Neural cell (in vitro differentiated cells): ENCODE measurements at regions not wholly inside any gene's neighbourhood (a gene's known extent, or its start where the extent isn't known, plus 50 kb on each side); places are given as distances from the start of the nearest gene placed in this dataset.

Source experiments
- H2AFZ ChIP-seq: fragments of 200-600, 300-800 bp; sonication (generic), shearing (Covaris generic); 2 replicates; pipeline ENCODE4 v1.6.0; 2014; ENCODE audit warnings: low read depth, mild to moderate bottlenecking, antibody characterized with exemption, low read length, moderate library complexity
- H3F3A ChIP-seq: fragments of 200-600 bp; shearing (Covaris generic); 2 replicates; pipeline ENCODE4 v1.6.1; 2016; ENCODE audit warnings: mild to moderate bottlenecking, moderate library complexity, mixed read lengths, antibody characterized with exemption, low read length; ENCODE audit not compliant: insufficient read depth, poor library complexity, severe bottlenecking
- H3K27ac ChIP-seq: fragments of 200-600, 300-800 bp; sonication (generic), shearing (Covaris generic); 2 replicates; pipeline ENCODE4 v1.5.1; 2014; ENCODE audit warnings: mild to moderate bottlenecking, low read length, moderate library complexity
- H3K27me3 ChIP-seq: fragments of 300-800, 200-600 bp; sonication (generic), shearing (Covaris generic); 2 replicates; pipeline ENCODE4 v1.6.0; 2014; ENCODE audit warnings: mild to moderate bottlenecking, low read depth, low read length, moderate library complexity; ENCODE audit not compliant: insufficient read depth
- H3K36me3 ChIP-seq: fragments of 300-800, 200-600 bp; sonication (generic), shearing (Covaris generic); 2 replicates; pipeline ENCODE4 v1.5.1; 2014; ENCODE audit warnings: mild to moderate bottlenecking, antibody characterized with exemption, low read length, moderate library complexity; ENCODE audit not compliant: insufficient read depth
- H3K4me2 ChIP-seq: fragments of 300-800, 200-600 bp; sonication (generic), shearing (Covaris generic); 2 replicates; pipeline ENCODE4 v1.6.0; 2014; ENCODE audit warnings: mild to moderate bottlenecking, low read length
- H3K4me3 ChIP-seq: fragments of 300-800, 200-600 bp; sonication (generic), shearing (Covaris generic); 2 replicates; pipeline ENCODE4 v1.5.1; 2014; ENCODE audit warnings: mild to moderate bottlenecking, low read length, moderate library complexity
- H3K79me2 ChIP-seq: fragments of 200-600 bp; shearing (Covaris generic); replicated peaks from 2 replicates; pipeline ENCODE4 v1.6.0; 2014; ENCODE audit warnings: mild to moderate bottlenecking, low read length, moderate library complexity; ENCODE audit not compliant: insufficient read depth
- H3K9ac ChIP-seq: fragments of 300-800, 200-600 bp; sonication (generic), shearing (Covaris generic); 2 replicates; pipeline ENCODE4 v1.6.1; 2016; ENCODE audit warnings: mild to moderate bottlenecking, low read length, mixed read lengths
- H3K9me2 ChIP-seq: fragments of 200-600 bp; shearing (Covaris generic); 2 replicates; pipeline ENCODE4 v1.6.1; 2016; ENCODE audit warnings: mild to moderate bottlenecking, low read length, mixed read lengths; ENCODE audit not compliant: insufficient read depth
- H3K9me3 ChIP-seq: fragments of 200-600, 300-800 bp; sonication (generic), shearing (Covaris generic); 2 replicates; pipeline ENCODE4 v1.6.1; 2016; ENCODE audit warnings: mild to moderate bottlenecking, mixed run types, low read length, moderate library complexity, mixed read lengths
- H4K20me1 ChIP-seq: fragments of 200-600 bp; shearing (Covaris generic); 2 replicates; pipeline ENCODE4 v1.6.1; 2016; ENCODE audit warnings: mild to moderate bottlenecking, mixed run types; ENCODE audit not compliant: insufficient read depth
- CTCF ChIP-seq: fragments of 450-650 bp; IDR thresholded peaks from 2 replicates; pipeline ENCODE4 v1.5.1; 2014; ENCODE audit warnings: antibody characterized with exemption, mild to moderate bottlenecking, moderate library complexity; ENCODE audit not compliant: poor library complexity, severe bottlenecking
- EP300 ChIP-seq: fragments of 450-650 bp; conservative IDR thresholded peaks from 2 replicates; pipeline ENCODE4 v1.6.1; 2014; ENCODE audit warnings: antibody characterized with exemption, mild to moderate bottlenecking, moderate library complexity; ENCODE audit not compliant: poor library complexity, severe bottlenecking
- EZH2 ChIP-seq: fragments of 200-600, 300-800 bp; shearing (Covaris generic), sonication (generic); IDR thresholded peaks from 2 replicates; pipeline ENCODE4 v1.6.1; 2014; ENCODE audit warnings: antibody characterized with exemption, low read length, borderline replicate concordance, mild to moderate bottlenecking; ENCODE audit not compliant: insufficient read depth, poor library complexity, severe bottlenecking
- MXI1 ChIP-seq: fragments of 450-650 bp; conservative IDR thresholded peaks from 2 replicates; pipeline ENCODE4 v1.6.1; 2014; ENCODE audit warnings: antibody characterized with exemption, mild to moderate bottlenecking; ENCODE audit not compliant: poor library complexity, severe bottlenecking
- POLR2AphosphoS5 ChIP-seq: IDR thresholded peaks from 2 replicates; pipeline ENCODE4 v1.6.1; 2012
- RAD21 ChIP-seq: fragments of 450-650 bp; conservative IDR thresholded peaks from 2 replicates; pipeline ENCODE4 v1.6.1; 2014; ENCODE audit warnings: antibody characterized with exemption, mild to moderate bottlenecking, moderate library complexity
- REST ChIP-seq: IDR thresholded peaks from 2 replicates; pipeline ENCODE4 v1.6.1; 2012; ENCODE audit warnings: borderline replicate concordance
- SMC3 ChIP-seq: fragments of 450-650 bp; conservative IDR thresholded peaks from 2 replicates; pipeline ENCODE4 v1.6.1; 2014; ENCODE audit warnings: antibody characterized with exemption, mild to moderate bottlenecking, moderate library complexity; ENCODE audit not compliant: poor library complexity
- TAF1 ChIP-seq: IDR thresholded peaks from 2 replicates; pipeline ENCODE4 v1.6.1; 2012; ENCODE audit warnings: low read depth
- small RNA-seq, 3 experiments: library from RNA; depleted of rRNA; stranded (forward); fragments of <200 nt; gene quantifications; one replicate each; pipeline ENCODE3, GENCODE V24; 2012

GRCh38 chr18:67568166-67568565, 51.6 kb upstream of the DSEL start:
- Histone ChIP-seq H3K9me3 (no peaks in the 10 kb centered on the region), H3K27me3 (no peaks in the 10 kb centered on the region), H3K9me2 (no peaks in the 10 kb centered on the region), H3K4me3 (no peak overlapping the region), H3K79me2 (no peaks in the 10 kb centered on the region), H2AFZ (no peak overlapping the region), H3K36me3 (no peaks in the 10 kb centered on the region), H3K9ac (no peak overlapping the region), H3K27ac (no peak overlapping the region), H3F3A (no peaks in the 10 kb centered on the region), H4K20me1 (no peaks in the 10 kb centered on the region), H3K4me2 (no peak overlapping the region)
- TF ChIP-seq EP300 (no peak), EZH2 (no peak), SMC3 (no peak), CTCF (no peak), RAD21 (no peak), TAF1 (no peak), MXI1 (no peak), POLR2AphosphoS5 (no peak), REST (no peak)

Small RNA genes in the stretch of these regions (small RNA-seq; reads per million reads assigned to genes)
- gene AC067819.1: 0 reads per million in 3 experiments
